GM12874 (cell line): ENCODE measurements at regions not wholly inside any gene's neighbourhood (a gene's known extent, or its start where the extent isn't known, plus 50 kb on each side); places are given as distances from the start of the nearest gene placed in this dataset.

ENCODE experiments used
- CTCF ChIP-seq: IDR thresholded peaks from 2 replicates; pipeline ENCODE4 v1.5.1; 2011; ENCODE audit warnings: low read depth, mild to moderate bottlenecking, control low read depth, low read length, moderate library complexity; ENCODE audit not compliant: insufficient read depth

- TF ChIP-seq CTCF = no peak
These were observed 448.2 kb downstream of the RFPL4B start for GRCh38 chr6:112795316-112795715.

DNA sequence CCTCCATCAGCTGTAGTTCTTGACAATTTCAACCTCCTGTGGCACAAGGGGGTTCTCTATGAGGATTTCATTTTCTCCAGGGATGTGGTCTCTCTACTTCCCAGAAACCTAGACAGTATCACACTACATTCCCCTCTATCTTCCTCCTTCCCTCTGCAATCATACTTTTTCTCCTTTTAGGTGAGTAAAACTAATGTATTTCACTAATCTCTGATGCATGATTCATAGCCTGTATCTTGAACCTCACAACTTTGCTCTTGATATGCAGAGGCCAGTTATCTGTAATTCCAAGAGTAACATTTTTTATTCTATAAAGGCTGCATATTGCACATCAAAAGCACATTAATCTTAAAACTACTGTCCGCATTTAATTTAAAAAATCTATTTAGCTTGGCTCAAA is 449.6 kb downstream of the RFPL4B start:
- no peak for TF ChIP-seq CTCF

GRCh38 chr6:112799889-112800288 is 452.8 kb downstream of the RFPL4B start:
- TF ChIP-seq CTCF = no peak

- no peak for TF ChIP-seq CTCF
These were observed 453.3 kb downstream of the RFPL4B start for GRCh38 chr6:112800439-112800838.

- no peak for TF ChIP-seq CTCF
These were observed 453.8 kb downstream of the RFPL4B start for GRCh38 chr6:112800916-112801315.

DNA sequence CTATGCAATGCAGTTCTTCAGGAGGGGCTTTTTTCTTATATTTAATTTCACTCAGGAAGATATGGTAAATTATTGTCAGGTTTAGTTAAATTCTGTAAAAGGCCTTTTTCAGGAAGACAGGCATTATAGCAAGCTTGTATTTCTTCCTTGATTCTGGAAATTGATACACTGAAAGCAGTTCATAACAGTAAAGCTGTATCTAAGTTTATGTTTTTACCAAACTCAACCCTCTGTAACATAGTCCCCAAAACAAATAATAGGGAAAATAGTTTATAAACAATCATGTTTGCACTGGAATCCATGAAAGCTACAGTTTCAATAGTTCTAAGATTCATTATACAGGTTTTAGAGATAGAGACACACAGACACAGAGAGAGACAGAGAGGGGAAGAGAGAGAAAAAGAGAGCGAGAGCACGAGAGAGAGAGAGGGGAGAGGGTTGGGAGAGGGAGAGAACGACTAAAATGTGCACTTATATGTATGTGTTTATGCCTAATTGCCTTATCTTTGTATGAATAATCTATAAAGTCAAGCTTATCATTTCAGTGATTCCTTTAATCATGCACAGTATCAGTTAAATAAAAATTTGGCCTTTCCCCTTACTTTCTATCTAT is 454.4 kb downstream of the RFPL4B start:
- TF ChIP-seq CTCF = no peak

DNA sequence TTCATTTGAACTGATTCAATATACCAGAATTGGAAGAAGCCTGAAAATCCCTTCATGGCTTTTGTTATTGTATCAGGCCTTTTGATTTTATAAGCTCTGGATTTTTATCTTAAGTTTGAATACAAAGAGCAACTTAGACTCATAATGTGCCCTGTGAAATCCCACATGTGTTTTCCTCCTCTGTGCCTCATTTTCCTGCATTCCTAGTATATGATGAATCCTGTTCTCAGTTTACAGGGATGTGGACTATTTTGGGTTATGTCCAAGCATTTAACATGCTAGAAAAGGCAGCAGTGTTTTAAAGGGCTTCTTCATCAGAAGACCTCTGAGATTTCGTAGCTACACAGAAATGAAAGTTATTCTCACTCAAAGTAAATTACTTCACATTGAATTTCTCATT is 455.0 kb downstream of the RFPL4B start:
- no peak for TF ChIP-seq CTCF
